IMR-90 (cell line): ENCODE measurements at regions not wholly inside any gene's neighbourhood (a gene's known extent, or its start where the extent isn't known, plus 50 kb on each side); places are given as distances from the start of the nearest gene placed in this dataset.

Source experiments
- ATAC-seq: fragments of 200-7000 bp; cut with Tn5 transposase; 2 replicates; pipeline ENCODE4 v1.9.1; 2020; ENCODE audit warnings: low read depth, mild to moderate bottlenecking, moderate library complexity
- BruUV-seq: library from RNA; stranded (reverse); fragments of 400-500 nt; replicated peaks from 2 replicates; lab custom pipeline; 2021; lab: Mats Ljungman, UMichigan
- CTCF ChIA-PET: fragments of 300-600 bp; formaldehyde crosslinking; extraction: SDS; loops from one replicate; lab custom pipeline; 2021; ENCODE audit warnings: antibody characterized with exemption; lab: Yijun Ruan, JAX
- POLR2A ChIA-PET: fragments of 300-600 bp; sonication (Branson Sonifier 250); formaldehyde crosslinking; loops from one replicate; lab custom pipeline; 2022; ENCODE audit warnings: antibody characterized with exemption; ENCODE audit not compliant: unreplicated experiment; lab: Charles Lee
- DNase-seq: peaks from one replicate; pipeline ENCODE4 v3.0.0; 2013
- H2AFZ ChIP-seq: replicated peaks from 2 replicates; pipeline ENCODE3; 2013; ENCODE audit warnings: low read length, mild to moderate bottlenecking; ENCODE audit not compliant: poor library complexity
- H2AK5ac ChIP-seq: 2 replicates; pipeline ENCODE4 v1.6.1; 2013; ENCODE audit warnings: low read depth, low read length, inconsistent platforms
- H2AK9ac ChIP-seq: replicated peaks from 2 replicates; pipeline ENCODE3; 2013; ENCODE audit warnings: mild to moderate bottlenecking, low read depth, low read length, moderate library complexity; ENCODE audit not compliant: poor library complexity
- H2BK120ac ChIP-seq: 2 replicates; pipeline ENCODE4 v1.6.1; 2013; ENCODE audit warnings: low read depth, low read length, inconsistent platforms
- H2BK15ac ChIP-seq: 3 replicates; pipeline ENCODE4 v1.6.1; 2013; ENCODE audit warnings: low read depth, low read length, inconsistent platforms
- H2BK20ac ChIP-seq: 2 replicates; pipeline ENCODE4 v1.6.1; 2013; ENCODE audit warnings: low read depth, mild to moderate bottlenecking, inconsistent platforms, low read length, moderate library complexity
- H2BK5ac ChIP-seq: 2 replicates; pipeline ENCODE4 v1.6.1; 2013; ENCODE audit warnings: mild to moderate bottlenecking, low read depth, low read length, inconsistent platforms; ENCODE audit not compliant: poor library complexity, severe bottlenecking
- H3K14ac ChIP-seq: replicated peaks from 2 replicates; pipeline ENCODE4 v1.6.1; 2013; ENCODE audit warnings: low read depth, low read length, inconsistent platforms
- H3K18ac ChIP-seq: 2 replicates; pipeline ENCODE4 v1.6.1; 2013; ENCODE audit warnings: low read depth, low read length, control low read depth
- H3K23ac ChIP-seq: 2 replicates; pipeline ENCODE4 v1.6.1; 2013; ENCODE audit warnings: low read depth, low read length, inconsistent platforms
- H3K27ac ChIP-seq: 2 replicates; pipeline ENCODE4 v1.5.1; 2013; ENCODE audit warnings: mild to moderate bottlenecking, control low read depth, low read length; ENCODE audit not compliant: insufficient read depth
- H3K27me3 ChIP-seq: 2 replicates; pipeline ENCODE4 v1.6.1; 2013; ENCODE audit warnings: low read length; ENCODE audit not compliant: control insufficient read depth, insufficient read depth
- H3K36me3 ChIP-seq: 2 replicates; pipeline ENCODE4 v1.6.1; 2013; ENCODE audit warnings: low read length, mixed read lengths; ENCODE audit not compliant: control insufficient read depth, insufficient read depth
- H3K4ac ChIP-seq: 2 replicates; pipeline ENCODE4 v1.6.1; 2013; ENCODE audit warnings: low read depth, low read length, inconsistent platforms
- H3K4me1 ChIP-seq: 2 replicates; pipeline ENCODE4 v1.6.1; 2013; ENCODE audit warnings: low read length, mixed read lengths; ENCODE audit not compliant: control insufficient read depth, insufficient read depth
- H3K4me2 ChIP-seq: 2 replicates; pipeline ENCODE4 v1.6.1; 2013; ENCODE audit warnings: low read depth, mild to moderate bottlenecking, control low read depth, low read length, moderate library complexity
- H3K4me3 ChIP-seq: 2 replicates; pipeline ENCODE4 v1.5.1; 2013; ENCODE audit warnings: low read depth, mild to moderate bottlenecking, control low read depth, low read length, moderate library complexity; ENCODE audit not compliant: insufficient read depth
- H3K56ac ChIP-seq: 2 replicates; pipeline ENCODE4 v1.6.1; 2013; ENCODE audit warnings: low read length, inconsistent platforms; ENCODE audit not compliant: insufficient read depth; ENCODE audit errors: extremely low read depth
- H3K79me1 ChIP-seq, 2 experiments: 2 replicates each; pipeline ENCODE4 v1.6.1; 2013; ENCODE audit warnings: low read length in 2 of 2, inconsistent platforms in 1 of 2, low read depth in 1 of 2
- H3K9ac ChIP-seq: 2 replicates; pipeline ENCODE4 v1.6.1; 2013; ENCODE audit warnings: low read depth, low read length, control low read depth
- H3K9me1 ChIP-seq: 2 replicates; pipeline ENCODE4 v1.6.1; 2013; ENCODE audit warnings: low read length, inconsistent platforms; ENCODE audit not compliant: insufficient read depth
- H3K9me3 ChIP-seq: 2 replicates; pipeline ENCODE4 v1.6.1; 2013; ENCODE audit warnings: low read length; ENCODE audit not compliant: control insufficient read depth, insufficient read depth
- H4K20me1 ChIP-seq: 2 replicates; pipeline ENCODE4 v1.6.1; 2013; ENCODE audit warnings: low read length, inconsistent platforms; ENCODE audit not compliant: insufficient read depth
- H4K5ac ChIP-seq: 2 replicates; pipeline ENCODE4 v1.6.1; 2013; ENCODE audit warnings: mild to moderate bottlenecking, low read depth, low read length, control low read depth
- H4K8ac ChIP-seq, 2 experiments: 2 replicates each; pipeline ENCODE4 v1.6.1; 2013; ENCODE audit warnings: low read depth in 2 of 2, low read length in 2 of 2, control low read depth in 1 of 2, inconsistent platforms in 1 of 2
- H4K91ac ChIP-seq: 2 replicates; pipeline ENCODE4 v1.6.1; 2013; ENCODE audit warnings: low read depth, low read length, inconsistent platforms; ENCODE audit not compliant: insufficient read depth
- BHLHE40 ChIP-seq: fragments of 150-350 bp; IDR thresholded peaks from 2 replicates; pipeline ENCODE4 v1.6.1; 2016; ENCODE audit warnings: mild to moderate bottlenecking, low read depth, low read length
- CEBPB ChIP-seq: IDR thresholded peaks from 2 replicates; pipeline ENCODE4 v1.6.1; 2012; ENCODE audit warnings: low read depth, low read length, improper control_type of control experiment
- CHD1 ChIP-seq: IDR thresholded peaks from 2 replicates; pipeline ENCODE4 v1.6.1; 2012; ENCODE audit warnings: low read depth, low read length, improper control_type of control experiment
- FOS ChIP-seq: fragments of 150-350 bp; IDR thresholded peaks from 2 replicates; pipeline ENCODE4 v1.6.1; 2016; ENCODE audit warnings: low read depth, low read length
- MAFK ChIP-seq: IDR thresholded peaks from 2 replicates; pipeline ENCODE4 v1.6.1; 2012; ENCODE audit warnings: low read depth, low read length, improper control_type of control experiment
- MAZ ChIP-seq: IDR thresholded peaks from 2 replicates; pipeline ENCODE4 v1.6.1; 2012; ENCODE audit warnings: low read depth, mild to moderate bottlenecking, low read length, improper control_type of control experiment, moderate library complexity, borderline replicate concordance
- MXI1 ChIP-seq: IDR thresholded peaks from 2 replicates; pipeline ENCODE4 v1.6.1; 2012; ENCODE audit warnings: low read depth, mild to moderate bottlenecking, low read length, moderate library complexity, borderline replicate concordance
- NFE2L2 ChIP-seq: fragments of 150-350 bp; IDR thresholded peaks from 2 replicates; pipeline ENCODE4 v1.6.1; 2016; ENCODE audit warnings: low read depth, mild to moderate bottlenecking, low read length
- POLR2A ChIP-seq: IDR thresholded peaks from 2 replicates; pipeline ENCODE4 v1.6.1; 2012; ENCODE audit warnings: mild to moderate bottlenecking, low read depth, low read length
- RAD21 ChIP-seq: IDR thresholded peaks from 2 replicates; pipeline ENCODE4 v1.6.1; 2012; ENCODE audit warnings: low read length, improper control_type of control experiment
- RCOR1 ChIP-seq: IDR thresholded peaks from 2 replicates; pipeline ENCODE4 v1.6.1; 2012; ENCODE audit warnings: mild to moderate bottlenecking, low read length, improper control_type of control experiment; ENCODE audit not compliant: insufficient replicate concordance
- RFX5 ChIP-seq: IDR thresholded peaks from 2 replicates; pipeline ENCODE4 v1.8.0; 2012; ENCODE audit warnings: low read depth, mild to moderate bottlenecking, low read length, moderate library complexity
- SMC3 ChIP-seq: fragments of 150-350 bp; IDR thresholded peaks from 2 replicates; pipeline ENCODE4 v1.6.1; 2016; ENCODE audit warnings: low read depth, mild to moderate bottlenecking, antibody characterized with exemption, low read length, moderate library complexity
- WGBS, 2 experiments: methylation state at CpG; one replicate each; pipeline versions ENCODE4 v1.1.5 to v1.1.7; 2013; ENCODE audit warnings: missing lambda C conversion rate in 2 of 2; ENCODE audit not compliant: insufficient read length in 1 of 2; ENCODE audit errors: extremely low coverage in 2 of 2; 5-methylcytosine and 5-hydroxymethylcytosine counted together
- dilution Hi-C: fragments of 300-500 bp; cut with HindIII; formaldehyde crosslinking; loops from one replicate; pipeline ENCODE4 v1.14.3; 2018; ENCODE audit warnings: low sequenced_read_pairs; ENCODE audit not compliant: unreplicated experiment
- in situ Hi-C: fragments of 300-500 bp; cut with MboI; formaldehyde crosslinking; loops from 3 replicates; pipeline ENCODE4 v1.14.3; 2019; ENCODE audit warnings: low sequenced_read_pairs, inconsistent platforms, mixed read lengths
- intact Hi-C: fragments of 100-400 bp; cut with micrococcal nuclease; formaldehyde crosslinking; loops from 2 replicates; pipeline ENCODE4 v1.10.0; 2022
- TF ChIP-seq, protein P1 (sequence below): fragments of 150-350 bp; IDR thresholded peaks from 2 replicates; pipeline ENCODE4 v1.6.1; 2017; ENCODE audit warnings: mild to moderate bottlenecking, antibody characterized with exemption, low read length, low read depth
- TF ChIP-seq, protein P2 (sequence below): fragments of 150-350 bp; IDR thresholded peaks from 2 replicates; pipeline ENCODE4 v1.6.1; 2016; ENCODE audit warnings: low read depth, mild to moderate bottlenecking, low read length, moderate library complexity, borderline replicate concordance
- TF ChIP-seq, protein P3 (sequence below): conservative IDR thresholded peaks from 2 replicates; pipeline ENCODE4 v1.5.1; 2012; ENCODE audit warnings: mild to moderate bottlenecking, low read depth, low read length, improper control_type of control experiment

DNA sequence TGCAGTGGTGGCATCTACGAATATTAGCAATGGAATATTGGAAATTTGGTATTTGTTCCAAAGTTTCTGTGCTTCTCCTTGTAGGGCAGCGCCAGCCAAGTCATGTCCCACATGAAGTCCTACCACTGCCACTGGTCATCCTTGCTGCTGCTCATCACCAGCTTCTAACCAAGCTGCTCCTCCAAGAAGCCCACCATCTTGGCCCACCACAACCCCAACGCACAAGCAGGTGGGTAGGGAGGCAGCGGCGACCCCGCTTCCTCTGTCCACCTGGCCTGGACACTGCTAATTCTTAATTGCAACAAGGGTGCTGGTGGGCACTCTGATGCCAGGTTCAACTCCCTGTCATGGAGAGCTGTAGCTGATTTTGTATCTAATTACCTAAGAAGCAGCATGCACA is 291.2 kb upstream of the LYPLAL1 start:
- Histone ChIP-seq H3K9me1 (no peaks in the 10 kb centered on the region), H2AK5ac (no peak overlapping the region), H3K9ac (no peak overlapping the region), H2AK9ac (no peak overlapping the region), H3K27me3 (no peaks in the 10 kb centered on the region), H2BK5ac (no peak overlapping the region), H2AFZ (no peak overlapping the region), H2BK20ac (no peak overlapping the region), H4K5ac (no peak overlapping the region), H3K36me3 (no peaks in the 10 kb centered on the region), H3K27ac (no peak overlapping the region), H3K9me3 (no peaks in the 10 kb centered on the region), H4K91ac (no peak overlapping the region), H3K4me2 (no peak overlapping the region), H3K14ac (no peak overlapping the region), H3K4ac (no peak overlapping the region), H3K79me1 (no peaks in the 10 kb centered on the region), H2BK120ac (no peak overlapping the region), H3K18ac (no peak overlapping the region), H3K23ac (no peak overlapping the region), H4K8ac (no peak overlapping the region), H3K4me3 (no peak overlapping the region), H3K4me1 (no peaks in the 10 kb centered on the region), H2BK15ac (no peak overlapping the region), H3K56ac (no peak overlapping the region), H4K20me1 (no peaks in the 10 kb centered on the region)
- intact Hi-C loops = no loop called here
- no TSS peak for BruUV-seq
- dilution Hi-C loops = no loop called here
- ChIA-PET POLR2A (no interaction called here), CTCF (interaction anchor here (0.6 kb wide), 1 partner anchor 749 kb away, joined by 3 read pairs; no protein-coding TSS in a partner anchor)
- no peak for ATAC-seq
- in situ Hi-C loops = no loop called here
- 100% methylated on average over 1 of the region's 6 CpGs; no CpG with 5 or more reads in 1 of the 2 experiments for WGBS, 2 experiments
- TF ChIP-seq, protein P1, sequence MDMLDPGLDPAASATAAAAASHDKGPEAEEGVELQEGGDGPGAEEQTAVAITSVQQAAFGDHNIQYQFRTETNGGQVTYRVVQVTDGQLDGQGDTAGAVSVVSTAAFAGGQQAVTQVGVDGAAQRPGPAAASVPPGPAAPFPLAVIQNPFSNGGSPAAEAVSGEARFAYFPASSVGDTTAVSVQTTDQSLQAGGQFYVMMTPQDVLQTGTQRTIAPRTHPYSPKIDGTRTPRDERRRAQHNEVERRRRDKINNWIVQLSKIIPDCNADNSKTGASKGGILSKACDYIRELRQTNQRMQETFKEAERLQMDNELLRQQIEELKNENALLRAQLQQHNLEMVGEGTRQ = no peak
- TF ChIP-seq MXI1 = no peak
- TF ChIP-seq POLR2A = no peak
- TF ChIP-seq CEBPB = no peak
- TF ChIP-seq RAD21 = no peak
- no peak for TF ChIP-seq RCOR1
- no peak for TF ChIP-seq SMC3
- no peak for TF ChIP-seq MAFK
- no peak for TF ChIP-seq BHLHE40
- TF ChIP-seq, protein P2, sequence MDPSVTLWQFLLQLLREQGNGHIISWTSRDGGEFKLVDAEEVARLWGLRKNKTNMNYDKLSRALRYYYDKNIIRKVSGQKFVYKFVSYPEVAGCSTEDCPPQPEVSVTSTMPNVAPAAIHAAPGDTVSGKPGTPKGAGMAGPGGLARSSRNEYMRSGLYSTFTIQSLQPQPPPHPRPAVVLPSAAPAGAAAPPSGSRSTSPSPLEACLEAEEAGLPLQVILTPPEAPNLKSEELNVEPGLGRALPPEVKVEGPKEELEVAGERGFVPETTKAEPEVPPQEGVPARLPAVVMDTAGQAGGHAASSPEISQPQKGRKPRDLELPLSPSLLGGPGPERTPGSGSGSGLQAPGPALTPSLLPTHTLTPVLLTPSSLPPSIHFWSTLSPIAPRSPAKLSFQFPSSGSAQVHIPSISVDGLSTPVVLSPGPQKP = no peak
- TF ChIP-seq, protein P3, sequence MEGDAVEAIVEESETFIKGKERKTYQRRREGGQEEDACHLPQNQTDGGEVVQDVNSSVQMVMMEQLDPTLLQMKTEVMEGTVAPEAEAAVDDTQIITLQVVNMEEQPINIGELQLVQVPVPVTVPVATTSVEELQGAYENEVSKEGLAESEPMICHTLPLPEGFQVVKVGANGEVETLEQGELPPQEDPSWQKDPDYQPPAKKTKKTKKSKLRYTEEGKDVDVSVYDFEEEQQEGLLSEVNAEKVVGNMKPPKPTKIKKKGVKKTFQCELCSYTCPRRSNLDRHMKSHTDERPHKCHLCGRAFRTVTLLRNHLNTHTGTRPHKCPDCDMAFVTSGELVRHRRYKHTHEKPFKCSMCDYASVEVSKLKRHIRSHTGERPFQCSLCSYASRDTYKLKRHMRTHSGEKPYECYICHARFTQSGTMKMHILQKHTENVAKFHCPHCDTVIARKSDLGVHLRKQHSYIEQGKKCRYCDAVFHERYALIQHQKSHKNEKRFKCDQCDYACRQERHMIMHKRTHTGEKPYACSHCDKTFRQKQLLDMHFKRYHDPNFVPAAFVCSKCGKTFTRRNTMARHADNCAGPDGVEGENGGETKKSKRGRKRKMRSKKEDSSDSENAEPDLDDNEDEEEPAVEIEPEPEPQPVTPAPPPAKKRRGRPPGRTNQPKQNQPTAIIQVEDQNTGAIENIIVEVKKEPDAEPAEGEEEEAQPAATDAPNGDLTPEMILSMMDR = no peak
- no peak for TF ChIP-seq CHD1
- TF ChIP-seq RFX5 = no peak
- TF ChIP-seq FOS = no peak
- TF ChIP-seq MAZ = no peak
- TF ChIP-seq NFE2L2 = no peak
- no peak for DNase-seq
